SH-SY5Y (cell line): ENCODE measurements at regions not wholly inside any gene's neighbourhood (a gene's known extent, or its start where the extent isn't known, plus 50 kb on each side); places are given as distances from the start of the nearest gene placed in this dataset.

Experiments
- GATA2 ChIP-seq: IDR thresholded peaks from 2 replicates; pipeline ENCODE4 v1.6.1; 2011; ENCODE audit warnings: mild to moderate bottlenecking, low read depth, low read length
- GATA3 ChIP-seq: IDR thresholded peaks from 2 replicates; pipeline ENCODE4 v1.6.1; 2011; ENCODE audit warnings: low read depth, mild to moderate bottlenecking, low read length, moderate library complexity

GRCh38 chr4:4610672-4611071, 68.8 kb upstream of the STX18 start:
- TF ChIP-seq GATA3 (no peak), GATA2 (no peak)
